HL-60 (cell line): ENCODE measurements at regions not wholly inside any gene's neighbourhood (a gene's known extent, or its start where the extent isn't known, plus 50 kb on each side); places are given as distances from the start of the nearest gene placed in this dataset.

Source experiments
- DNase-seq, 2 experiments: peaks; one replicate each; pipeline ENCODE4 v3.0.0-alpha.2; 2010 to 2020; ENCODE audit warnings: low read depth in 1 of 2, low spot score in 1 of 2
- H3K27ac ChIP-seq: fragments of 250-450 bp; sonication (Bioruptor Pico); replicated peaks from 2 replicates; pipeline ENCODE4 v1.5.1; 2020; ENCODE audit warnings: mild to moderate bottlenecking, moderate library complexity
- H3K27me3 ChIP-seq: fragments of 250-450 bp; sonication (Bioruptor Pico); 2 replicates; pipeline ENCODE4 v1.5.1; 2021; ENCODE audit warnings: mild to moderate bottlenecking, moderate library complexity; ENCODE audit not compliant: insufficient read depth, poor library complexity, severe bottlenecking
- H3K4me3 ChIP-seq: replicated peaks from 2 replicates; pipeline ENCODE4 v1.5.1; 2011; ENCODE audit warnings: mild to moderate bottlenecking, control low read depth, low read length; ENCODE audit not compliant: insufficient read depth
- CTCF ChIP-seq: IDR thresholded peaks from one replicate; pipeline ENCODE4 v1.5.1; 2011; ENCODE audit warnings: low read length, control low read depth, inconsistent platforms; ENCODE audit not compliant: insufficient read depth
- GABPA ChIP-seq: IDR thresholded peaks from 2 replicates; pipeline ENCODE4 v1.6.1; 2012; ENCODE audit warnings: low read depth
- POLR2AphosphoS5 ChIP-seq: IDR thresholded peaks from 2 replicates; pipeline ENCODE4 v1.6.1; 2012; ENCODE audit warnings: low read depth
- REST ChIP-seq: IDR thresholded peaks from 2 replicates; pipeline ENCODE4 v1.6.1; 2012; ENCODE audit warnings: low read depth; ENCODE audit not compliant: insufficient replicate concordance
- SPI1 ChIP-seq: IDR thresholded peaks from 2 replicates; pipeline ENCODE4 v1.6.1; 2012; ENCODE audit warnings: low read depth, mild to moderate bottlenecking, borderline replicate concordance

DNA sequence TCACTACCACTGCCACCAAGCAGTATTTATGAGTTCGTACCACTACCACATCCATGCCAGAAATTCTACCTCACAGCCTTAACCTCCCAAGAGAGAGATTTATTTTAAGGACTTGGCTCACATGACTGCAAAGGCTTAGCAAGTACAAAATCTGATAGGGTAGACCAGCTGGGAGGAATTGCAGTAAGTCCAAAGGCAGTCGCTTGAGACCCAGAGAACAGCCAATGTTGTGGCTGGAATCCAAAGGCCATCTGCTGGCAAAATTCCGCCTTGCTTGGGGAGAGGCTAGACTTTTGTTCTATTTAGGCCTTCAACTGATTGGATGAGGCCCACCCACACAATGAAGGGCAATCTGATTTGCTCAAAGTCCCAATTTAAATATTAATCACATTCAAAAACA is 101.4 kb upstream of the STT3B start:
- Histone ChIP-seq H3K27ac (no peak overlapping the region), H3K4me3 (no peak overlapping the region), H3K27me3 (no peaks in the 10 kb centered on the region)
- no peak for TF ChIP-seq REST
- TF ChIP-seq GABPA: no peak
- no peak for TF ChIP-seq POLR2AphosphoS5
- no peak for TF ChIP-seq SPI1
- no peak for TF ChIP-seq CTCF
- DNase-seq: no peak

- no peak overlapping the region for H3K27ac ChIP-seq
- H3K27me3 ChIP-seq: no peaks in the 10 kb centered on the region
- TF ChIP-seq CTCF (no peak), POLR2AphosphoS5 (no peak), REST (no peak), GABPA (no peak), SPI1 (no peak)
- no peak overlapping the region for H3K4me3 ChIP-seq
- no peak for DNase-seq
Measured at GRCh38 chr3:31432897-31433678, 99.6 kb upstream of the STT3B start.

DNA sequence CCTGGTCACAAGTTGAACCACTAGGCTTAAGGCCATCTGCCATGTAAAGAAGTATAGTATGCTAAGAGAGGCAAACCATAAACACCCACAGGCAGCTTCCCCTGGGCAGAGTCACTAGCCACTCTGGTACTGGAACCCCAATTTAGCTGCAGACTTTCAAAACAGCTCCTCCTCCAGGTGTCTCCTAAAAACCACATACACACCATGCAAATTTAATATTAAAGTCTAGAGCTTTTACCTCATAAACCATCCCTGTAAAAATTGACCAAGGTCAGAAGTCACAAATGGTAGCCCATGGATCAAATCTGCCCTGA is 99.1 kb upstream of the STT3B start:
- H3K27me3 ChIP-seq: no peaks in the 10 kb centered on the region
- no peak overlapping the region for H3K27ac ChIP-seq
- no peak overlapping the region for H3K4me3 ChIP-seq
- DNase-seq: no peak
- TF ChIP-seq REST (no peak), CTCF (no peak), GABPA (no peak), POLR2AphosphoS5 (no peak), SPI1 (no peak)
